HG03442 (cell line): ENCODE measurements at regions not wholly inside any gene's neighbourhood (a gene's known extent, or its start where the extent isn't known, plus 50 kb on each side); places are given as distances from the start of the nearest gene placed in this dataset.
"Not testable (repeated sequence)": the region's sequence is repeated elsewhere in the genome, so short reads cannot be mapped to it uniquely, and the experiment has no call there.

Experiments used
- ATAC-seq: cut with Tn5 transposase; IDR thresholded peaks from one replicate; pipeline ENCODE4 v1.9.1; 2021; ENCODE audit warnings: mild to moderate bottlenecking, moderate library complexity; ENCODE audit not compliant: unreplicated experiment

DNA sequence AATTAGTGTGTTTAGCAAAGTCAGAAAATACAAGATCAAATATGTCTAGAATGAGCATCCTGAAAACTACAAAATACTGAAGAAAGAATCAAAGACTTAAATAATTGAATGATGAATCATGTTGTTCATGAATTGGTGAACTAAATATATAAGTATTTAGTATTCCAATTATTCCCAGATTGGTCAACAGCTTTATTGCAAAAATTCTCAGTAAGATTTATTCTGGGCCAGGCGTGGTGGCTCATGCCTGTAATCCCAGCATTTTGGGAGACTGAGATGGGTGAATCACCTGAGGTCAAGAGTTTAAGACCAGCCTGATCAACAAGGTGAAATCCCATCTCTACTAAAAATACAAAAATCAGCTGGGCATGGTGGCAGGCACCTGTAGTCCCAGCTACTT lies 250.0 kb upstream of the NECTIN3 start:
- no peak for ATAC-seq

DNA sequence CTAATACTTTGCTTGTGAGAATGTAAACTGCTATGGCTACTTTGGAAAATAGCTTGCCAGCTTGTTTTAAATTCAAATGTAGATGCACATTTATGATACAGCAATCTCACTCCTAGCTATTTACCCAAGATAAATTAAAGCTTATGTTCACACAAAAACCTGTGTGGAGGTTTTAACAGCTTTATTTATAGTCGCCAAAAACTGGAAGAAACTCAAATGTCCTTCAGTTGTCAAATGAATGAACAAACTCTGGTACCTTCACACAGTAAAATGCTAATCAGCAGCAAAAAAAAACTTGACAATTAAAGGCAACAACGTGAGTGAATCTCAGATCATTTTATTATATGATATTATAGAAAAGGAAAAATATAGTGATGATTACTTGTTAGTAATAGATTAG lies 248.6 kb upstream of the NECTIN3 start:
- no peak for ATAC-seq

DNA sequence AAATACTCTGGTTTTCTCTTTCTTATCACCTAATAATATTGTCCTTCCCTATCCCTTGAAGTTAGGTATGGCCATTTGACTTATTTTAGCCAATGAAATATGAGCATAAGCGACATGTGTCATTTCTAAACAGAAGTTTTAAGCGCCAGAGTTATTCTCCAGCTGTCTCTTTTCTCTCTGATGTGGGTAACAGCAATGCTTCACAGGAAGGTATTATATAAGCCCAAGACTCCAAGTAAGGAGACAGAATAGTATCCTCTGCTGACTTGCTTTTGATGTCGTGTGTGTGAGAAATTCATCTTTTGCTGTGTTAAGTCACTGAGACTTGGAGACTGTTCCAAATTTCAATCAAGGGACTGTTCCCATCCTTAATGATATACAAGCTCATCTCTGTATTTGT lies 224.6 kb upstream of the NECTIN3 start:
- ATAC-seq = no peak

DNA sequence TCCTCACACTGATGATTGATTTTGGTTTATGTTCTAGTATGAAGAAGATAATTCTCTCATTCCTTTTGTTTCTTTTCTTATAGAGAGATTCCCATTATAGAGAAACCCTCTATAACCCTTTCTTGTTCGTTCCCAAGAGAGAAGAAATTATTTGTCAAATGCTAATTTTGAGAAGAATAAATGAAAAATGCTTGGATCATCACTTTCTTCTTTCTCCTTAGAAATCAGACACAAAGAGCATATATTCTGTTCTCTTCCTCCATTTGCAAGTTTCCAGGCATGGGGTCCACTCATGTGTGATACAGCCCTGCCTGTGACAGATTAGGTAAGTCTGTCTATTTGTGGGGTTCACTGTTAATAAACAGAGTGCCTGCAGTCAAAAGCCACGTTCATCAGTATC lies 222.6 kb upstream of the NECTIN3 start:
- ATAC-seq = no peak

DNA sequence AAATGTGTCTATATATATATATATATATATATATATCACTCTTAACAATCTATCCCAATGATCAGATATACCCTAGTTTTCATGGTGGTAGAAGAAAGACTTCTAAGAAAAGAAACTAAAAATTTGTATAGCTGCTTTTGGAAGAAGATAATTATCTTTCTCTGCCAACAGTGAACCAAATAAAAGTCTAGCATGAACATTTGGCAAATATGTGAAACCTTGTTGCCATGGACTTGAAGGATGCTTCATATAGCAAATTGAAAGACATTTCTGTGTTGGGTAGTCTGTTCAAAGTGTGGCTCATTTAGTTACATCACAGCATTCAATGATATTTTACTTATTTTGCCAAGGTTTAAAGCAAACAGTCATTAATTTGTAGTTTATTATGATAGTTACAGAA lies 219.9 kb upstream of the NECTIN3 start:
- ATAC-seq = no peak

DNA sequence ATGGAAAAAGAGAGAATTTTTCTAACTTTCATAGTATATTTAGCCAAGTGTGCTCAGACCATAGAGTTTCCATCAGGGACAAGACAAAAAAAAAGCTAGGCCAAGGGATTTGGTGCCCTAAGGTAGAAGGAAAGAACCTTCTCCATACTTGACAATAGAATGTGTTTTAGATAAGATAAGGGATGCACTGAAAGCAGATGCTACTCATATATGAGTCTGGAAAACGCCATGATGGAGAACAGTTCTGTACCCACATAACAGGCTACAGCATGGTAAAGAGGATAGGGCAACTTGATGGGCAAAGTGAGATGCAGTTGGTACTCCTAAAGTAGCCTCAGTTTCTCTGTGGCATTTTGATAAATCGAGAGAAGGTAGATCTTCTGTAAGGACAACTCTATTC lies 216.4 kb upstream of the NECTIN3 start:
- ATAC-seq = no peak

DNA sequence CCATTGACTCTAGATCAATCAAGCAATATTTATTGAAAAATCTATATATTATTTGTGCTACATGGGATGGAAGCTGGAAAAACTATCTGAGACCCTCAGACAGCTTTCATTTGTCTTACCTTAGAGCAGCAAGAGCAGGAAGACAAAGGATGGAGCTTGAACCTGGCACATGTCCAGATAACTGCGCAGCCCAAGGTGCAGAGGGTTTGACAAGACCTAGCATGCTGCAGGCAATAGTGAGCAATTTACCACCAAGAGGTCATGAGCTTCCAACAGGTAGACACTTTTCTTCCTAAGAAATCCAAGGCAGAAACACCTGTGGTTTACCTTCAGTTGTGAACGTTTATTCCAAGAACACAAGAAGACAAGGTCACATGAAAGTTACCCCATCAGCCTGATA lies 214.7 kb upstream of the NECTIN3 start:
- no peak for ATAC-seq

DNA sequence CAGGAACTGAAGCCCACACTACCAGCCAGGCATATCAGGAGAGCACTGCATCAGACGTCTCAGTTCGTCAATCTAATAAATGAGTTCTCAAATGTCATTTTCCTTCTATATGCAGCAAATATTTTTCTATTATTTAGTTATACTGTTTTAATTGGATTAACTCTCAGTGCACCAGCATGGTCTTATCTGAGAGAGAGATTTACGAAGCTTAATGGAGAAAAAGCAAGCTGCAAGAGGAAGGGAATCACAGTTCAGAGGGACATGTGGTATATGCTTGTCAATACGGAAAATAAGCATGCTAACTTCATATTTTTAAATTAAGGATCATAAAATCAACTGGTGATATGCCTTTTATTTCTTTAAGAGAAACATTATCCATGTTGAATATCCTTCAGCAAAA lies 213.1 kb upstream of the NECTIN3 start:
- no peak for ATAC-seq

DNA sequence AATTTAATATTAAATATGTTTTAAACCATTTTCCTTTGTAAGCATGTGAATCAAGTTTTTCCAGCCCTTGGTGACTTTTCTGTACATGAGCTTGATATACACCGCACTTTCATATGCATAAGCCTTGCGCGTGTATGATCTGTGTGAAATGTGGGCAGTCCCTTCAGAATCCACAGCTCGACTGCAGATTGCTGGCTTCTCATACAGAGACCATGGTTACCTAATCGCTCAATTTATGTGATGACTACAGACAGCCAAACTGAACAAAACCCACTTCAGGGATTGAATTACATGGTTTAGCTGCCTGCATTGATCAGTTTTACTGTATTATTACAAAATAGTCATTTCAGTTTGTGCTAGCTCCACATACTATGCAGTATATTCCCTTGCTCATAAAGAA lies 212.3 kb upstream of the NECTIN3 start:
- no peak for ATAC-seq

DNA sequence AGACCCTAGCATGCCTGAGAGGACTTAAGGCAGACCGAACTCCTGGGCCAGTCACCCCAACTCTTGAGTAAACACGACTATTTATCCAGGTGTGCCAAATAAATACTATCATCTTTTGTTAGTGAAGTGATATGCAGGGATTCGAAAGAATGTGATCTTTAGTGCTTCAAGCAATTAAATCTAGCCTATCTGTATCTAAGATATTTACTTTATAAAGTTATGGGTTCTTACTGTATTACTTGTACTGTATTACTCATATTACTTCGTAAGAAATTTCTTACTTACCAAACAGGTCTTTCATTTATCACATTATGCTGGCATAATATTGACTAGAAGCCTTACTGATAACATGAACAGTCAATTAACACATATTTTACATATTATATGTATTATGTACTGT lies 211.6 kb upstream of the NECTIN3 start:
- ATAC-seq = no peak

DNA sequence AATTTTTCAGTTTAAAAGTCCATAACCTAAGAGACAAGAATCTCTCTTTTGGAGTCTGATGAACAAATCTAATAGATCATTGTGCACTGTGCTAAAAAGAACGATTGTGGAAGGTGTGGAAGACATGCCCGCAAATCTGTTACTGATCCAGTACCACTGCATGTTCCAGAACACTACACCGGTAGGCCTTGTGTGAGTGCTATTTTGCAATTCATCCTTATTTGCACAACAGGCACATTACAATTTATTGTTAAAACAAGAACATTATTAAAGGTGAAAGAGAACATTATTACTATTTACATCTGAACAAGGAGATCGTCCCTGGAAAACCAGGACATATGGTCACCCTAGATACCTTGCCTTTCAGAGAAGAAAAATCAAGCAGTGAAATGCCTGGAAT lies 205.7 kb upstream of the NECTIN3 start:
- ATAC-seq = no peak

DNA sequence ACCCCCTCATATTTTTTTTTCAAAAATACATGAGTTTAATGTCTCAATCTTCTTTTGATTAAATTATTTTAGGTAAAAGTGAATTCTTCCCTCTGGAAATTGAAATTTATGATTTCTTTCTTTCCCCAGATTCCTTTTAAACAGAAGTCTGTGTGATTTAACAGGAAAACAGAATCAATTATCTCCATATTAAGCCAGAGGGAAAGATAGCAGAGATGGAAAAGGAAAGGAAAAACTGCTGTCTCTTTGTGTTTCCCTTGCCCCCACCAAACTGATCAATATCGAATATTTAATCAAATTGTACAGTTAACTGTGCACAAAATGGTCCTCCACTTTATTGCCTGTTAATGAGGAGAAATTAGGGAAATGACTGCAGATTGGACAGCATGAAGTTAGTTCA lies 203.5 kb upstream of the NECTIN3 start:
- ATAC-seq = no peak

DNA sequence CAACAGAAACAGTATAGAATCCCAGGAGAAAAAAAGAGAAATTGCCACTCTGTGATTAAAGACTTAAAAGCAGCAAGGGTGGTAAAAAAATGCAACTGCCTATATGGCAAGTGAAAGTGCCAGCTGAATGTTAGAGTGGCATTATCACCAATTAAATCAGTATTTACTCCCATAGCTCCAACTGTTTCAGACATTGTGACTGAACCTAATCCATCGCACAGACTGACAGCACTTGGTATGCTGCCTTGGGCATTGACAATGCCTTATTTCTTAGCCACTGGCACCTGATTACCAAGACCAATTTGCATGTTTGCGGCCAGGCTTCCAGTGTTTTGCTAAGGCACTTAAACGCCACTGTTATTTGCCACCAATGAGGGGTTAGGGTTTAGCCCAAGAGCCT lies 201.9 kb upstream of the NECTIN3 start:
- ATAC-seq = no peak

DNA sequence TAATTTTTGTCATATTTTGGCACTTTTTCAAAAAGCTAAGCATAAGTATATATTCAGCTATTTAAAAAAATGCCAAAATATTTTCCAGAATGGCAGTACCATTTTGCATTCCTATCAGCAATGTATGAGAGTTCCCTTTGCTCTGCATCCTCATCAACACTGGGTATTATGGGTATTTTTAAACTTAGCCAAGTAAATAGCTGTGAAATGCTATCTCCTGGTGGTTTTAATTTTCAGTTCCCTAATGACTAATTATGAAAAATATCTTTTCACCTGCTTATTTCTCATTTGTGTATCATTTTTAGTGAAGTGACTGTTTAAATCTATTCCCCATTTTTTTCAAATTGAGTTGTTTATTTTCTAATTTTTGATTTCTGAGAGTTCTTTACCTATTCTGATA lies 199.7 kb upstream of the NECTIN3 start:
- no peak for ATAC-seq

DNA sequence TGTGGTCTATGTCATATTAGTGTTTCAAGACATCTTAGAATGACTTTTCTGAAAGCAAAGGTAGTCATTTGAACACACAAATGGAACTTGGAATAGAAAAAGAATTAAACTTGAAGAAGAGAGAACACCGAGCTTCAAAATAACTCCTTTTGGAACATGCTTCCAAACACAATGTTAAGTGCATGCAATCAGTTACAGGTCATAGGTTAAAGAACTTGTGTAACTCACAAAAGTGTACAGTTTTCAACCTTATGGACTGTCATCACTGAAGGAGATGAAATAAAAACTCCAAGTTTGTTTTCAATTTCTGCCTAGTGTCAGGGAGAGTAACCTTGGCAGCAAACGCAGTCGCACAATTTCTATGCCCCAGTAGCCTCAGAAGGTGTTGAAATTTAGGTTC lies 192.9 kb upstream of the NECTIN3 start:
- ATAC-seq = no peak

DNA sequence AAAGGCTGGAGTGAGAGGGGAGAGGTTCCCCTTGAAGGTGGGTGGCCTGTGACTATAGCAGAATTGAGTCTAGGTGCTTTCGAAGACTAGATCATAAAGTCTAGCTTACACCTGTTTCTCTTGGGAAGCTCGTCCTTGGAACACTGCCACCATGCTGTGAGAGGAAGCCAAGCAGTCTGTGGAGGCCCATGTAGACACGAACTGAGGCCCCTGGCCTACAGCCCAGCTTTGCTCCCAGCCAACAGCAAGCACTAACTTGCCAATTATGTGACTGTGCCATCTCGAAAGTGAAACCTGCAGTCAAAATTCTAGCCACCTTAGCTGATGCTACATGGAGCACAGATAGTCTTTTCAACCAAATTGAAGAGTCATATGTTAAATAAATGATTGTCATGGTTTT lies 190.5 kb upstream of the NECTIN3 start:
- ATAC-seq = peak; percentile 89

DNA sequence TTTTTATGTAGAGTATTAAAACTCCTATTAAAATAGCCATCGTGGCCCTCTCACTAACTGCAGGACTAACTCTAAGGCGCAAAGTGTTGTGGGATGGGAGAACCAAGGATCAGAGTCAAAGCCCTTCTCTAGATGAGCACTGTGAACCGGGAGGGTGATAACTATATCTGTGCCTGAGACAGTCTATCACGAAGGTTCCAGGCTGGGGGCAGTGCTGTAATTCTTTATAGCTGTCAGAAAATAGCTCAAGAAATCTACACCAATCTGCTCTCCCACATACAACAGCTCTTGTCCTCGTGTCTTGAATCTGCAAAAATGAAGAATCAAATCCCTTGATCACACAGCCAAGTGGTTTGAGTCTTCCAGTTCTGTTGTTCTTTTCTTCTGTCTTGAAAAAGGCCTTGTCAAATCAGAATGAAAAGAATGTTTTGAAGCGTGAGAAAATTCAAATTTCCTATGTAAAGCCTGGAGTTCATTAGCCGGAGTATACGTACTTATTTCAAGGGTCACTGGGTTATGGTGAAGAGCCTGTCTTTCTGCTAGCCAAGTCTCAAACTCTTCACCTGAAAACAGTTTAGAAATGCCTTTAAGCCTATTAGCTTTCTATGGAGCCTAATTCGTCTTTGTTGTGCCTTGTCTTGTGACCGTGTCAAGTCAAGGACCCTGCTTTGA lies 185.3 kb upstream of the NECTIN3 start:
- ATAC-seq = no peak

DNA sequence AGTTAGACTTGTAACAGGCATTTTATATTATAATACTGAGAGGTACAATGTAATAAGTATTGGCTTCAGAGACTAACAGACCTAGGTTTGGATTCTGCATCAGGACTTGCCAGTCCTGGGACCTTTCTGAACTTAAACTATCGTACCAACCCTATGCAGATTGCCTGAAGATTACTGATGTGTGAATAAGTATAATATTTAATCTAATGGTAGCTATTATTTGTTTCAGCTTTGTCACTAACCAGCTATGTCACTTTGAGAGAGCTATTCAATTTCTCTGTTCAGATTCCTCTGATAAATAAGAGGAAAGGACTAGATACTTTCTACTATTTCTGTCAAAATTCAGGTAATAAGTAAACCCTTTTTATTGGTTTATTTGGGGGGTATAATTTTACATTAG lies 184.4 kb upstream of the NECTIN3 start:
- no peak for ATAC-seq

DNA sequence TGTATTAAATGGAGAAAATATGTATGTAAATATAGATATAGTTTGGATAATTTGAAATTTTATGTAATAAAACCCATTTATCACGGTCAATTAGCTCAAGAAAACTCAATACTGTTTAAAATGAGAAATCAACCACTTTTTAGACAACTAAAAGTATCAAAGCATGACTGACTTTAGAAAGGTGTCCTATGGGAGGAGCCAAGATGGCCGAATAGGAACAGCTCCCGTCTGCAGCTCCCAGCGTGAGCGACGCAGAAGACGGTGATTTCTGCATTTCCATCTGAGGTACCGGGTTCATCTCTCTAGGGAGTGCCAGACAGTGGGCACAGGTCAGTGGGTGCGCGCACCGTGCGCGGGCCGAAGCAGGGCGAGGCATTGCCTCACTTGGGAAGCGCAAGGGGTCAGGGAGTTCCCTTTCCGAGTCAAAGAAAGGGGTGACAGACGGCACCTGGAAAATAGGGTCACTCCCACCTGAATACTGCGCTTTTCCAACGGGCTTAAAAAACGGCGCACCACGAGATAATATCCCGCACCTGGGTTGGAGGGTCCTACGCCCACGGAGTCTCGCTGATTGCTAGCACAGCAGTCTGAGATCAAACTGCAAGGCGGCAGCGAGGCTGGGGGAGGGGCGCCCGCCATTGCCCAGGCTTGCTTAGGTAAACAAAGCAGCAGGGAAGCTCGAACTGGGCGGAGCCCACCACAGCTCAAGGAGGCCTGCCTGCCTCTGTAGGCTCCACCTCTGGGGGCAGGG lies 182.8 kb upstream of the NECTIN3 start:
- not testable (repeated sequence) for ATAC-seq

DNA sequence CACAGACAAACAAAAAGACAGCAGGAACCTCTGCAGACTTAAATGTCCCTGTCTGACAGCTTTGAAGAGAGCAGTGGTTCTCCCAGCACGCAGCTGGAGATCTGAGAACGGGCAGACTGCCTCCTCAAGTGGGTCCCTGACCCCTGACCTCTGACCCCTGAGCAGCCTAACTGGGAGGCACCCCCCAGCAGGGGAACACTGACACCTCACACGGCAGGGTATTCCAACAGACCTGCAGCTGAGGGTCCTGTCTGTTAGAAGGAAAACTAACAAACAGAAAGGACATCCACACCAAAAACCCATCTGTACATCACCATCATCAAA lies 182.3 kb upstream of the NECTIN3 start:
- not testable (repeated sequence) for ATAC-seq

DNA sequence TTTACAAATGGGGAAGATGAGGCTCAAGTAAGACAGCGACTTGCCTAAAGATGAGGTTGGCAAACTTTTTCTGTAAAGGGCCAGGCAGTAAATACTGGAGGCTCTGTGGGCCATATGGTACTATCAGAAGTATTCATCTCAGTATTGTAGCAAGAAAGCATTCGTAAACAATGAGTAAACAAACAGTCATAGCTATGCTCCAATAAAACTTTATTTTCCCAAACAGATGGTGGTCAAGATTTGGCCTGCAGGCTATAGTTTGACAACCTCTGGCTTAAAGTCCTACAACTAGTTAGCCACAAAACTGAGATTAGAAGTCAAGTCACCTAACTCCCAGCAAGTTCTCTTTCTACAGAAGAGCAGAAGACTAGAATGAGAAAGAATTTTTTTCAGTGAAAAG lies 177.0 kb upstream of the NECTIN3 start:
- no peak for ATAC-seq

DNA sequence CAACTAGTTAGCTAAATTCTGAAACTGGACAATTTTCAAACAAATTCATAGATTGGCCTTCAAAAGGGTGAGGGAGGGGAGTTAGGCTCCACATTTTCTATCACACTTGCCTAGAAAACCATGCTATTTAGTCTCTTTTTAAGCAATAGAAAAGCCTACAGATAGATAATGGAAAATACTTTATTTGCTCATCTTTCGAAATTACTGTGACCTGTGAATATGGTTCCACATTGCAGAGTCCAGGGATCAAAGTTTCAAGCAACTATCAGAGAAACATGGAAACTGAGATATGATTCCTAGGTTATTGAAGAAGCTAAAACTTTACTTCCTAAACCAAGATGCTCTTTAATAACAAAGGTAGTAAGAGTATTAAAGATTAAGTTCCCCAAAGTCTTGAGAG lies 176.6 kb upstream of the NECTIN3 start:
- ATAC-seq = no peak

DNA sequence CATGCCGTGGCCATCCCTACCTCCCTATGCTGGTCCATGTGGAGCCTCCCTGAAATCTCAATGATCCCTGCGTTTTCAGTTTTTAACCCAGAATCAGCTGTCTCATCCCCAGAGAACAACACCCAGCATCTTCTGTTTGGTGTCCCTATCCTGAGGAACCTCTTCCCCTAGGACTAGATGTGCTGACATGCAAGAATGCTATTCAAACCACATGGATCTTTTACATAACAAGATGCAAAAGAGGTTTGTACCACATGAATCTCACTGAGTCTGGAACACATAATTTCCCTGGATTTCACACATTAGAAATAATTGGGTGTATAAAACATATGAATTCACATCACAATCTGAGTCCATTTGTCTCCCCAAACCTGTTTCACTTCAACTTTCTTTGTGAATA lies 174.6 kb upstream of the NECTIN3 start:
- ATAC-seq = no peak
